Neutrophil (primary cell): ENCODE measurements at regions not wholly inside any gene's neighbourhood (a gene's known extent, or its start where the extent isn't known, plus 50 kb on each side); places are given as distances from the start of the nearest gene placed in this dataset.
"Not testable (repeated sequence)": the region's sequence is repeated elsewhere in the genome, so short reads cannot be mapped to it uniquely, and the experiment has no call there.

Experiments used
- H3K27ac ChIP-seq: fragments of 200-600 bp; sonication (generic); 2 replicates; pipeline ENCODE4 v1.5.1; 2016; ENCODE audit warnings: mild to moderate bottlenecking, moderate library complexity
- H3K27me3 ChIP-seq: fragments of 200-600 bp; sonication (generic); 2 replicates; pipeline ENCODE4 v1.6.0; 2016; ENCODE audit warnings: mild to moderate bottlenecking
- H3K36me3 ChIP-seq: fragments of 200-600 bp; sonication (generic); 2 replicates; pipeline ENCODE4 v1.5.1; 2017
- H3K4me1 ChIP-seq, 2 experiments: fragments of 200-600 bp in 1 of 2; sonication (generic) in 1 of 2; 1 replicate in 1 of 2; 2 replicates in 1 of 2; pipeline versions ENCODE4 v1.5.1 to v1.6.1; 2013 to 2016; ENCODE audit warnings: low read depth in 1 of 2, low read length in 1 of 2, mild to moderate bottlenecking in 1 of 2, moderate library complexity in 1 of 2; ENCODE audit not compliant: control insufficient read depth in 1 of 2, insufficient read depth in 1 of 2
- H3K4me3 ChIP-seq, 2 experiments: fragments of 200-600 bp in 1 of 2; sonication (generic) in 1 of 2; 1 replicate in 1 of 2; 2 replicates in 1 of 2; pipeline ENCODE4 v1.5.1; 2013 to 2016; ENCODE audit warnings: low read depth in 1 of 2, low read length in 1 of 2, mild to moderate bottlenecking in 1 of 2, moderate library complexity in 1 of 2
- H3K9me3 ChIP-seq: fragments of 200-600 bp; sonication (generic); 2 replicates; pipeline ENCODE4 v1.5.1; 2016
- CTCF ChIP-seq: fragments of 200-600 bp; sonication (generic); IDR thresholded peaks from 2 replicates; pipeline ENCODE4 v1.5.1; 2016; ENCODE audit warnings: antibody characterized with exemption

- Histone ChIP-seq H3K4me1 (no peaks in the 10 kb centered on the region), H3K27ac (no peak overlapping the region)
- TF ChIP-seq CTCF, result no peak
Observed at GRCh38 chr2:16750175-16750924, 84.7 kb upstream of the CYRIA start.

GRCh38 chr2:16748511-16749266, 83.1 kb upstream of the CYRIA start:
- not testable (repeated sequence) for H3K9me3 ChIP-seq, H3K27ac ChIP-seq, H3K36me3 ChIP-seq, H3K4me3 ChIP-seq, H3K4me1 ChIP-seq, H3K27me3 ChIP-seq

More at GRCh38 chr2:16750175-16750924, 84.7 kb upstream of the CYRIA start:
- no peaks in the 10 kb centered on the region for H3K36me3 ChIP-seq
- H3K27me3 ChIP-seq, result peaks cover 9% of the 10 kb centered on the region
- H3K9me3 ChIP-seq, result no peaks in the 10 kb centered on the region
- H3K4me3 ChIP-seq, result no peak overlapping the region

- Histone ChIP-seq H3K36me3 (no peaks in the 10 kb centered on the region), H3K4me3 (no peak overlapping the region), H3K27me3 (peaks cover 9% of the 10 kb centered on the region), H3K4me1 (no peaks in the 10 kb centered on the region), H3K9me3 (no peaks in the 10 kb centered on the region), H3K27ac (no peak overlapping the region)
- no peak for TF ChIP-seq CTCF
Observed at GRCh38 chr2:16747689-16748088, 82.1 kb upstream of the CYRIA start.

- no peaks in the 10 kb centered on the region for H3K36me3 ChIP-seq
- TF ChIP-seq CTCF, result no peak
- no peaks in the 10 kb centered on the region for H3K4me1 ChIP-seq
- peaks cover 9% of the 10 kb centered on the region for H3K27me3 ChIP-seq
- no peak overlapping the region for H3K4me3 ChIP-seq
- no peaks in the 10 kb centered on the region for H3K9me3 ChIP-seq
- H3K27ac ChIP-seq, result no peak overlapping the region
Observed at GRCh38 chr2:16747257-16747656, 81.6 kb upstream of the CYRIA start.

- Histone ChIP-seq H3K4me3 (no peak overlapping the region), H3K4me1 (no peaks in the 10 kb centered on the region), H3K27ac (no peak overlapping the region), H3K27me3 (peaks cover 9% of the 10 kb centered on the region), H3K9me3 (no peaks in the 10 kb centered on the region), H3K36me3 (no peaks in the 10 kb centered on the region)
- TF ChIP-seq CTCF, result no peak
Observed at GRCh38 chr2:16746833-16747232, 81.2 kb upstream of the CYRIA start.

- Histone ChIP-seq H3K4me1 (no peaks in the 10 kb centered on the region), H3K27me3 (peaks cover 9% of the 10 kb centered on the region), H3K9me3 (no peaks in the 10 kb centered on the region), H3K4me3 (no peak overlapping the region), H3K36me3 (no peaks in the 10 kb centered on the region), H3K27ac (no peak overlapping the region)
- no peak for TF ChIP-seq CTCF
Observed at GRCh38 chr2:16746329-16746728, 80.7 kb upstream of the CYRIA start.
